ENCODE measurements at regions not wholly inside any gene's neighbourhood (a gene's known extent, or its start where the extent isn't known, plus 50 kb on each side); places are given as distances from the start of the nearest gene placed in this dataset.

- no peak for TF ChIP-seq BCLAF1 (IDR thresholded peaks at IDR 0.05)
- TF ChIP-seq, protein P1, sequence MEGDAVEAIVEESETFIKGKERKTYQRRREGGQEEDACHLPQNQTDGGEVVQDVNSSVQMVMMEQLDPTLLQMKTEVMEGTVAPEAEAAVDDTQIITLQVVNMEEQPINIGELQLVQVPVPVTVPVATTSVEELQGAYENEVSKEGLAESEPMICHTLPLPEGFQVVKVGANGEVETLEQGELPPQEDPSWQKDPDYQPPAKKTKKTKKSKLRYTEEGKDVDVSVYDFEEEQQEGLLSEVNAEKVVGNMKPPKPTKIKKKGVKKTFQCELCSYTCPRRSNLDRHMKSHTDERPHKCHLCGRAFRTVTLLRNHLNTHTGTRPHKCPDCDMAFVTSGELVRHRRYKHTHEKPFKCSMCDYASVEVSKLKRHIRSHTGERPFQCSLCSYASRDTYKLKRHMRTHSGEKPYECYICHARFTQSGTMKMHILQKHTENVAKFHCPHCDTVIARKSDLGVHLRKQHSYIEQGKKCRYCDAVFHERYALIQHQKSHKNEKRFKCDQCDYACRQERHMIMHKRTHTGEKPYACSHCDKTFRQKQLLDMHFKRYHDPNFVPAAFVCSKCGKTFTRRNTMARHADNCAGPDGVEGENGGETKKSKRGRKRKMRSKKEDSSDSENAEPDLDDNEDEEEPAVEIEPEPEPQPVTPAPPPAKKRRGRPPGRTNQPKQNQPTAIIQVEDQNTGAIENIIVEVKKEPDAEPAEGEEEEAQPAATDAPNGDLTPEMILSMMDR (CRISPR knock-in tag; IDR thresholded peaks at IDR 0.05): no peak
- TF ChIP-seq, protein P2, sequence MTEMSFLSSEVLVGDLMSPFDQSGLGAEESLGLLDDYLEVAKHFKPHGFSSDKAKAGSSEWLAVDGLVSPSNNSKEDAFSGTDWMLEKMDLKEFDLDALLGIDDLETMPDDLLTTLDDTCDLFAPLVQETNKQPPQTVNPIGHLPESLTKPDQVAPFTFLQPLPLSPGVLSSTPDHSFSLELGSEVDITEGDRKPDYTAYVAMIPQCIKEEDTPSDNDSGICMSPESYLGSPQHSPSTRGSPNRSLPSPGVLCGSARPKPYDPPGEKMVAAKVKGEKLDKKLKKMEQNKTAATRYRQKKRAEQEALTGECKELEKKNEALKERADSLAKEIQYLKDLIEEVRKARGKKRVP (CRISPR knock-in tag; IDR thresholded peaks at IDR 0.05): no peak
- TF ChIP-seq ATF7 (IDR thresholded peaks at IDR 0.05): no peak
- TF ChIP-seq ATF7 (CRISPR knock-in tag; IDR thresholded peaks at IDR 0.05): no peak
- no peak for TF ChIP-seq MZF1 (CRISPR knock-in tag; IDR thresholded peaks at IDR 0.05; ENCODE audit: borderline replicate concordance)
- no peak for TF ChIP-seq MIXL1 (CRISPR knock-in tag; IDR thresholded peaks at IDR 0.05)
- TF ChIP-seq CREBL2 (CRISPR knock-in tag; IDR thresholded peaks at IDR 0.05; ENCODE audit: borderline replicate concordance): no peak
- TF ChIP-seq, protein P3, sequence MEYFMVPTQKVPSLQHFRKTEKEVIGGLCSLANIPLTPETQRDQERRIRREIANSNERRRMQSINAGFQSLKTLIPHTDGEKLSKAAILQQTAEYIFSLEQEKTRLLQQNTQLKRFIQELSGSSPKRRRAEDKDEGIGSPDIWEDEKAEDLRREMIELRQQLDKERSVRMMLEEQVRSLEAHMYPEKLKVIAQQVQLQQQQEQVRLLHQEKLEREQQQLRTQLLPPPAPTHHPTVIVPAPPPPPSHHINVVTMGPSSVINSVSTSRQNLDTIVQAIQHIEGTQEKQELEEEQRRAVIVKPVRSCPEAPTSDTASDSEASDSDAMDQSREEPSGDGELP (IDR thresholded peaks at IDR 0.05; ENCODE audit: borderline replicate concordance, low read depth): no peak
These were observed 125.0 kb upstream of the ZNF746 start for GRCh38 chr7:149622444-149623210.

Measured in HepG2 (cell line).